ENCODE measurements at regions not wholly inside any gene's neighbourhood (a gene's known extent, or its start where the extent isn't known, plus 50 kb on each side); places are given as distances from the start of the nearest gene placed in this dataset.

DNA sequence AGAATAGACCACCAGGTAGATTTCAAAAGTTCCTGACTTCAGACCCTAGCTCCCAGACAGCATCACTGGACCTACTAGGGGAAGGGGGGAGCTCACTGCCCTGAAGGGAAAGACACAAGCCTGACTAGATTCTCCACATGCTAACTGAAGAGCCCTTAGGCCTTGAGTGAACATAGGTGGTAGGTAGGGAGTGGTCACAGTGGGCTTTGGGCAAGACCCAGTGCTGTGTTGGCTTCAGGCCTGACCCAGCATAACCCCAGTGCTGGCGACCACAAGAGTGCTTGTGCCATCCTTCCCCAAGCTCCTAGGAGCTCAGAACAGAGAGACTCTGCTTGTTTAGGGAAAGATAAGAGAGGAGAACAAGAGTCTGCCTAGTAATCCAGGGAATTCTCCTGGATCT lies 51.1 kb upstream of the ACADM start:
- TF ChIP-seq, protein P1, sequence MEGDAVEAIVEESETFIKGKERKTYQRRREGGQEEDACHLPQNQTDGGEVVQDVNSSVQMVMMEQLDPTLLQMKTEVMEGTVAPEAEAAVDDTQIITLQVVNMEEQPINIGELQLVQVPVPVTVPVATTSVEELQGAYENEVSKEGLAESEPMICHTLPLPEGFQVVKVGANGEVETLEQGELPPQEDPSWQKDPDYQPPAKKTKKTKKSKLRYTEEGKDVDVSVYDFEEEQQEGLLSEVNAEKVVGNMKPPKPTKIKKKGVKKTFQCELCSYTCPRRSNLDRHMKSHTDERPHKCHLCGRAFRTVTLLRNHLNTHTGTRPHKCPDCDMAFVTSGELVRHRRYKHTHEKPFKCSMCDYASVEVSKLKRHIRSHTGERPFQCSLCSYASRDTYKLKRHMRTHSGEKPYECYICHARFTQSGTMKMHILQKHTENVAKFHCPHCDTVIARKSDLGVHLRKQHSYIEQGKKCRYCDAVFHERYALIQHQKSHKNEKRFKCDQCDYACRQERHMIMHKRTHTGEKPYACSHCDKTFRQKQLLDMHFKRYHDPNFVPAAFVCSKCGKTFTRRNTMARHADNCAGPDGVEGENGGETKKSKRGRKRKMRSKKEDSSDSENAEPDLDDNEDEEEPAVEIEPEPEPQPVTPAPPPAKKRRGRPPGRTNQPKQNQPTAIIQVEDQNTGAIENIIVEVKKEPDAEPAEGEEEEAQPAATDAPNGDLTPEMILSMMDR (IDR thresholded peaks at IDR 0.05) = no peak
- no peak for TF ChIP-seq POLR2A (IDR thresholded peaks at IDR 0.05)
- no peak for TF ChIP-seq EP300 (IDR thresholded peaks at IDR 0.05)

All from stomach (tissue), 4 donors.